NCI-H748 treated with DMSO at 0.1 percent for 48 hours (cell line): ENCODE measurements at regions not wholly inside any gene's neighbourhood (a gene's known extent, or its start where the extent isn't known, plus 50 kb on each side); places are given as distances from the start of the nearest gene placed in this dataset.
"Not testable (repeated sequence)": the region's sequence is repeated elsewhere in the genome, so short reads cannot be mapped to it uniquely, and the experiment has no call there.

Experiments used
- DNase-seq: peaks from one replicate; lab custom pipeline; 2025; lab: John Stamatoyannopoulos, UW

DNA sequence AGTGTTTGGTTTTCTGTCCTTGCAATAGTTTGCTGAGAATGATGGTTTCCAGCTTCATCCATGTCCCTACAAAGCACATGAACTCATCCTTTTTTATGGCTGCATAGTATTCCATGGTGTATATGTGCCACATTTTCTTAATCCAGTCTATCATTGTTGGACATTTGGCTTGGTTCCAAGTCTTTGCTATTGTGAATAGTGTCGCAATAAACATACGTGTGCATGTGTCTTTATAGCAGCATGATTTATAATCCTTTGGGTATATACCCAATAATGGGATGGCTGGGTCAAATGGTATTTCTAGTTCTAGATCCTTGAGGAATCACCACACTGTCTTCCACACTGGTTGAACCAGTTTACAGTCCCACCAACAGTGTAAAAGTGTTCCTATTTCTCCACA, 269.8 kb upstream of the DCN start:
- not testable (repeated sequence) for DNase-seq

- no peak for DNase-seq
These were observed 259.7 kb upstream of the DCN start for GRCh38 chr12:91441993-91442952.

- DNase-seq = no peak
These were observed 258.6 kb upstream of the DCN start for GRCh38 chr12:91441246-91441645.

DNA sequence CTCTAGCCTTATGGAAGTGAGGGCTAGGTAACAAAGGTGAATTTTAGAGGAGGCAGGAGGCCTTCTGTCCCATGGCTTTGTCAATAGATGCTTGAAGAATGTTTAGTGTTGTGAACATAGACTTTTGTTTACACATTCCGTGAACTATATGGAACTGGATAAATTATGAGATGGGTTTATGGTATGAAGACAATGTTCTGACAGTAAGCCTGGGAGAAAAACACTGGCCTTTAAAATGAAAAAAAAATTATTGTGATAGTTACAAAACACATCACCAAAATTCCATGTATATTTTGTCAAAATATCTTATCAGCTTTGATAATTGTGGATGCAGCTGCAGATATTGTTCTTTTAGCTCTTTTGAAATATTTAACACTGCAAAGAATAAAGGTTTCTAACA, 251.5 kb upstream of the DCN start:
- DNase-seq = no peak

GRCh38 chr12:91432755-91433154, 250.1 kb upstream of the DCN start:
- DNase-seq = no peak

DNA sequence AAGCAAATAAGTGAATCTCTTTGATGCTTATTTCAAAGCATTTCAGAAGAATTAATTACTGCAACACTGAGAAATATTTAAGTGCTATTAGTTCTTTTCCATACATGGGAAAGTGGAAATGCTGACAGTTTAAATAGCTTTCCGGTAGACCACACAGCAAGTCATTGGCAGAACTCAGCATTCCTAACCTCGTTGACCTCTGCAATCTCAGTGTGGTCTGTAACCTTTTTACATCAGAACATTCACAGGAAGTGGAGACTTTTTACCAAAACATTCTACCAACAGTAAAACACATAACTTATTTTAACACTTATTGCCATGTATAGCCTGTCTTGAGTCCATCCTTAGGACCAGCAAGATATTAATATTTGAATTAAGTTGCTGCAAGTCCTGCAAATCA, 249.5 kb upstream of the DCN start:
- no peak for DNase-seq

DNA sequence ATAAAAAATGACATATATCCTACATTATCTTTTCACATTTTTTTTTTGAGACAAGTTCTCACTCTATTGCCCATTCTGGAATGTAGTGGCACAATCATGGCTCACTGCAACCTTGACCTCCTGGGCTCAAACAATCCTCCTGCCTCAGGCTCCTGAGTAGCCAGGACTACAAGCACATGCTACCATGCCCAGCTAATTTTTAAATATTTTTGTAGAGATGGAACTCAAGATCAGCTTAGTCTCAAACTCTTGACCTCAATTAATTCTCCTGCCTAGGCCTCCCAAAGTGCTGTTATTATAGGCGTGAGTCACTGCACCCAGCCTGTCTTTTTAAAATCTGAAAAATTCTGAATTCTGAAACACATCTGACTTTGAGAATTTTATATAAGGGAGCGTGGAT, 241.9 kb upstream of the DCN start:
- no peak for DNase-seq

DNA sequence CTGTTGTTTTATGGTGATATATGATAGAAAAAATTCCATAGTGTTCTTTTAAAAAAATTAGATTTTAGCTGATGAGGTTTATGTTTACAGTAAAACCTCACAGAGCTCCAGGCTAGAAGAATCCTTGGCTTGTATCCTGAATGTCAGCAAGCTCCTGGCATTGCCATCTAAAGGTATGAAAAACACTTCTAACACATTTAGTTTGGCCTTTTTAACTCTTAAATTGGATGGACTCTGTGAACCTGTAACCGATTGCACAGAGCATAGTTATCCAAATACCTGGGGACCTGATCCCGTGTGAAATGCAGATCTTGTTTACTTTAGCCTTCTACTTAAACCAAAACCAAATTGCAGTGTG, 241.1 kb upstream of the DCN start:
- no peak for DNase-seq

DNA sequence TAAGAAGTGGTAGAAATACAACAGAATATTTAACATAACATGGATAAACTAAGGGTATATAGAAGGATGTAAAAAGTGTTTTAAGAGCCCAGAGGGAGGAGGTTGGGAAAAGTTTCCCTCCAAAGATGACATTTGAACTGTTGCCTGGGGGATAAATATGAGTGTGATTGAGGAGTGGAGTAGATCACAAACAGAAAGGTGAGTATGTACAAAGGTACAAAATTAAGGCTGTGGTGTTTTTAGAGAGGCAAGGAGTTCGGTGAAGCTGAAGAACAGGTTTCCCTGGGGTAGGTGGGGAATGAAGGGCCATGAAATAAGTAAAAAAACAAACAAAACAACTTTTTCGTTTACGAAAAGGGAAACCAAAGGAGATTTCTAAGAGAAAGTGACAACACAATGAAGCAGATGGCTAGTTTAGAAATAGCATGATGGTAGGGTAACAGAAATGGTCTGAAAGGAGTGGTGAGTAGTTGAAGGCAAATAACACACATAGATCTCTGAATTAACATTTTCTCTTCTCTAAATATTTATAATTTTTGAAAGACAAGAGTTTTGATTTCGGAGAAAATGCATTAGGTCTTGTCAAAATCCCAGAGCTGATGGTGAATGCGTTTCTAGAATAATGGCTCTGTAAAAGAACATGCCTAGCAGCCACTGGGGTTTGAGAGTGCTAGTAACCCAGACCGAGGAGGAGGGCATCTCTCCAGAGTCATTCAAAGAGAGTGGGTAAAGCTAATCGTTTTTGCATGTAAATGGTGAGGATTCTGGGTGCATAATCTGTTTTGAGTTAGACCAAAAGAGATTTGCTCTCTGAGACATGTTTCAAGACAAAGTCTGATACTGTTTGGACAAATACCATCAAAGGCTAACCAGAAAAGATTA, 240.4 kb upstream of the DCN start:
- DNase-seq = peak; percentile 39

- DNase-seq = no peak
These were observed 239.5 kb upstream of the DCN start for GRCh38 chr12:91422127-91422526.

DNA sequence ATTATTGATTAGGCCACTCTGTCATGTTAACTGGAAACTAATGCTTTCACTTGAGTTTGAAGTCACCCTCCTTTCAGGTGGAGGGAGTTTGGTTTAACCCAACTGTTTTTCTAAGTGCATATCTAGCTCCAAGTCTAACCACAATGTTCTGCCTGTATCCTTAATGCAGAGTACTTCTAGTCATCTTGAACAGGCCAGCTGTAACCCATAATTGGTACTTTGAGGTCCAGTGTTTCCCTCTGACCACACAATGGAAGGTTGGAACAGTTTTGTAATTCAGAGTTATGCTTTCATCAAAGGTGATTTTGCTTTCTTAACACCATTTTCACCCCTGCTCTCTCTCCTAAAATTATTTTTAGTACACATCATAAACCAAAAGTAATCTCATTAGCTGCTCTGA, 237.2 kb upstream of the DCN start:
- no peak for DNase-seq

DNA sequence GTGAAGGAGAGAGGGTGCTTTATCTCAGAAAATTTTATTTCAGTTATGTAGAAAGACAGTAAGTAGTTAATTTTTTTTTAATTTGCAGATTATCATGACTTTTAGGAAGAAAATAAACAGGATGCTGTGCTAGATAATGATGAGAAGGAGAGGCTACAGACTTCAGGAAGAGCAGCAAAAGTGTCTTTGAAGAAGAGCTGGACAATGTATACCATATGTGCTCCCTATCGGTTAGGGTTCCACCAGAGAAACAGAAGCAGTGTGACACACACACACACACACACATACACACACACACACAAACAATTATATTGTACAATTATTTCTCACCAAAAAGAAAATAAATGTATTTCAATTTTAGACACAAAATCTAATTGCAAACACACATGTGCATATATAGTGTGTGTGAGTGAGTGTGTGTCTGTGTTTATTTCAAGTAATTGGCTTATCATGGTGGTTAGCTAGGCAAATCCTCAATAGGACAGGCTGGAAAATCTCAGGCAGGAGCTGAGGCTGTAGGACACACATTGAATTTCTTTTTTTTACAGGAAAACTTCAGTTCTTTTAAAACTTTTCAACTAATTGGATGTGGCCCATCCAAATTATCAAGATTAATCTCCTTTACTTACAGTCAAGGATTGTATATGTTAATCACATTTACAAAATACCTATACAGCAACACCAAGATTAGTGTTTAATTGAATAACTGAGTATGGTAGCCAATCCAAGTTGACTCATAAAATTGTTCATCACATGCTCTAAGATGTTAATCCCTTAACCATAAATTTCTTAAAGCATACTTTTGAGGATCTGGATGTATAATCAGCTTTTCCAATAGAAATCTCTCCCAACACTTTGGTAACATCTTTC, 235.8 kb upstream of the DCN start:
- DNase-seq = no peak

DNA sequence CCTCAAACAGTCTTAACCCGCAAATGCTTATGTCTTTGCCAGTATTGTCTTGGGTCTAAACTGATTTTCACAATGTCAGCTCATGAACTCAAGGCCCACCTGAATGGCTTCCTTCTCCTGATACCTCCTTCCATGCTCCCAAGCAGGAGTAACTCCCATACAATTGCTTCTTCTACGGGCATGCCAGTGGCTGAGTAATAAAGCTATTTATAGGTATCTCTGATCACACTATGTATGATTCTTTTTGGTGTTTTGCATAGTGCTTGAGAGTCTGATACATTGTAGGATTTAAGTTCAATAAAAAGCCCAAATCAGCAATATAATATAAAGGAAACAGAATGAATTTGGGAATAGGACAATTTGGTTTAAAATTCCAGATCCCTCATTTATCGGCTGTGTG, 235.0 kb upstream of the DCN start:
- DNase-seq = no peak

- no peak for DNase-seq
These were observed 232.0 kb upstream of the DCN start for GRCh38 chr12:91414636-91415035.

GRCh38 chr12:91413581-91414546, 231.2 kb upstream of the DCN start:
- no peak for DNase-seq

GRCh38 chr12:91406920-91407341, 224.3 kb upstream of the DCN start:
- no peak for DNase-seq

GRCh38 chr12:91404441-91404840, 221.8 kb upstream of the DCN start:
- no peak for DNase-seq

GRCh38 chr12:91401190-91401589, 218.6 kb upstream of the DCN start:
- DNase-seq = no peak

- no peak for DNase-seq
These were observed 217.7 kb upstream of the DCN start for GRCh38 chr12:91400271-91400670.

DNA sequence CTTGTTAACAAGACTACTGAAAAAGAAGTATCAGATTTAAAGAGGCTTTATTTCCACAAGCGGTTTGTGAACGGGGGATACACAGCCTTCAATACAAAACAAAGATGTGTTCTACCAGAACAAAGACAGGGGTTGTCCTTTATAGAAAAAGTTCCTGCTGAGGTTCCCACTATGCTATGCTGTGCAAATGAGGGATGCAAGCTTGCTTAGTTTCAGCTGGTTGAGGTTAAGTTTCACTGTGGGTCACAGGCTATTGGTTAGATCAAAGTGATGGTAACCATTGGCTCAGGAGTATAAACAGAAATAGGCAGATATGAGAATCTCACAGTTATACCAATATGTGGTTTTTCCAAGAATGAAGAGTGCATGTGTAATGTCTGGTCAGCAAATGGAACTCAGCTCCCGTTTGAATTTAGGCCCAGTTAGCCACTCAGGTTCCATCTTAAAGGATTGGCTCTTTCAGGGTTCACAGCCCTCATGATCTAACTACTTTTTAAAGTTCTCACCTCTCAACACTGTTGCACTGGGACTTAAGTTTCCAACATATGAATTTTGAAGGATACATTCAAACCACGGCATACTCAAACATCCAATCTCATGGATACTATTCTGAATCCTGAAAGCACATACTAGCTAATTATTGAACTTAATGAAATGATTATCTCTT, 215.4 kb upstream of the DCN start:
- DNase-seq = no peak
